Neural cell (in vitro differentiated cells): ENCODE measurements at regions not wholly inside any gene's neighbourhood (a gene's known extent, or its start where the extent isn't known, plus 50 kb on each side); places are given as distances from the start of the nearest gene placed in this dataset.

Experiments used
- EP300 ChIP-seq: fragments of 450-650 bp; conservative IDR thresholded peaks from 2 replicates; pipeline ENCODE4 v1.6.1; 2014; ENCODE audit warnings: antibody characterized with exemption, mild to moderate bottlenecking, moderate library complexity; ENCODE audit not compliant: poor library complexity, severe bottlenecking
- EZH2 ChIP-seq: fragments of 200-600, 300-800 bp; shearing (Covaris generic), sonication (generic); IDR thresholded peaks from 2 replicates; pipeline ENCODE4 v1.6.1; 2014; ENCODE audit warnings: antibody characterized with exemption, low read length, borderline replicate concordance, mild to moderate bottlenecking; ENCODE audit not compliant: insufficient read depth, poor library complexity, severe bottlenecking
- MXI1 ChIP-seq: fragments of 450-650 bp; conservative IDR thresholded peaks from 2 replicates; pipeline ENCODE4 v1.6.1; 2014; ENCODE audit warnings: antibody characterized with exemption, mild to moderate bottlenecking; ENCODE audit not compliant: poor library complexity, severe bottlenecking
- POLR2AphosphoS5 ChIP-seq: IDR thresholded peaks from 2 replicates; pipeline ENCODE4 v1.6.1; 2012
- RAD21 ChIP-seq: fragments of 450-650 bp; conservative IDR thresholded peaks from 2 replicates; pipeline ENCODE4 v1.6.1; 2014; ENCODE audit warnings: antibody characterized with exemption, mild to moderate bottlenecking, moderate library complexity
- TAF1 ChIP-seq: IDR thresholded peaks from 2 replicates; pipeline ENCODE4 v1.6.1; 2012; ENCODE audit warnings: low read depth
- TF ChIP-seq, protein P1 (sequence below): fragments of 450-650 bp; IDR thresholded peaks from 2 replicates; pipeline ENCODE4 v1.5.1; 2014; ENCODE audit warnings: antibody characterized with exemption, mild to moderate bottlenecking, moderate library complexity; ENCODE audit not compliant: poor library complexity, severe bottlenecking
- TF ChIP-seq, protein P2 (sequence below): IDR thresholded peaks from 2 replicates; pipeline ENCODE4 v1.6.1; 2012; ENCODE audit warnings: borderline replicate concordance

DNA sequence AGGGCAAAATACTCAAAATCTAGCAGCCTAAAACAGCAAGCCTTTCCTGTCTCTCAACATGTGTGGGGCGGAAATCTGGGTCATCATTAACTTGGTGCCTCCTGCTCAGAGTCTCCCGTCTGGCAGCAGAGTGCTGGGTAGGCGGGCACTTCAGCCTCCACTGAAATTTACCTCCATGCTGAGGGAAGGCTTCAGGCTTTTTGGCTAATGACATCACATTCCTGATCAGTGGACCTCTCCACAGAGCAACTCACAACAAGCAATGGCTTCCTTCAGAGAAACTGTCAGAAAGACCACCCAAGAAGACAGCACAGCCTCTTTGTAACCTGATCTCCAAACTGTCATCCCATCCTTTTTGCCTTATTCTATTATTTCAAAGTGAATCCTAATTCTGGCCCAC is 1109.0 kb downstream of the UQCRFS1 start:
- TF ChIP-seq, protein P1, sequence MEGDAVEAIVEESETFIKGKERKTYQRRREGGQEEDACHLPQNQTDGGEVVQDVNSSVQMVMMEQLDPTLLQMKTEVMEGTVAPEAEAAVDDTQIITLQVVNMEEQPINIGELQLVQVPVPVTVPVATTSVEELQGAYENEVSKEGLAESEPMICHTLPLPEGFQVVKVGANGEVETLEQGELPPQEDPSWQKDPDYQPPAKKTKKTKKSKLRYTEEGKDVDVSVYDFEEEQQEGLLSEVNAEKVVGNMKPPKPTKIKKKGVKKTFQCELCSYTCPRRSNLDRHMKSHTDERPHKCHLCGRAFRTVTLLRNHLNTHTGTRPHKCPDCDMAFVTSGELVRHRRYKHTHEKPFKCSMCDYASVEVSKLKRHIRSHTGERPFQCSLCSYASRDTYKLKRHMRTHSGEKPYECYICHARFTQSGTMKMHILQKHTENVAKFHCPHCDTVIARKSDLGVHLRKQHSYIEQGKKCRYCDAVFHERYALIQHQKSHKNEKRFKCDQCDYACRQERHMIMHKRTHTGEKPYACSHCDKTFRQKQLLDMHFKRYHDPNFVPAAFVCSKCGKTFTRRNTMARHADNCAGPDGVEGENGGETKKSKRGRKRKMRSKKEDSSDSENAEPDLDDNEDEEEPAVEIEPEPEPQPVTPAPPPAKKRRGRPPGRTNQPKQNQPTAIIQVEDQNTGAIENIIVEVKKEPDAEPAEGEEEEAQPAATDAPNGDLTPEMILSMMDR = no peak
- TF ChIP-seq EP300 = no peak
- TF ChIP-seq, protein P2, sequence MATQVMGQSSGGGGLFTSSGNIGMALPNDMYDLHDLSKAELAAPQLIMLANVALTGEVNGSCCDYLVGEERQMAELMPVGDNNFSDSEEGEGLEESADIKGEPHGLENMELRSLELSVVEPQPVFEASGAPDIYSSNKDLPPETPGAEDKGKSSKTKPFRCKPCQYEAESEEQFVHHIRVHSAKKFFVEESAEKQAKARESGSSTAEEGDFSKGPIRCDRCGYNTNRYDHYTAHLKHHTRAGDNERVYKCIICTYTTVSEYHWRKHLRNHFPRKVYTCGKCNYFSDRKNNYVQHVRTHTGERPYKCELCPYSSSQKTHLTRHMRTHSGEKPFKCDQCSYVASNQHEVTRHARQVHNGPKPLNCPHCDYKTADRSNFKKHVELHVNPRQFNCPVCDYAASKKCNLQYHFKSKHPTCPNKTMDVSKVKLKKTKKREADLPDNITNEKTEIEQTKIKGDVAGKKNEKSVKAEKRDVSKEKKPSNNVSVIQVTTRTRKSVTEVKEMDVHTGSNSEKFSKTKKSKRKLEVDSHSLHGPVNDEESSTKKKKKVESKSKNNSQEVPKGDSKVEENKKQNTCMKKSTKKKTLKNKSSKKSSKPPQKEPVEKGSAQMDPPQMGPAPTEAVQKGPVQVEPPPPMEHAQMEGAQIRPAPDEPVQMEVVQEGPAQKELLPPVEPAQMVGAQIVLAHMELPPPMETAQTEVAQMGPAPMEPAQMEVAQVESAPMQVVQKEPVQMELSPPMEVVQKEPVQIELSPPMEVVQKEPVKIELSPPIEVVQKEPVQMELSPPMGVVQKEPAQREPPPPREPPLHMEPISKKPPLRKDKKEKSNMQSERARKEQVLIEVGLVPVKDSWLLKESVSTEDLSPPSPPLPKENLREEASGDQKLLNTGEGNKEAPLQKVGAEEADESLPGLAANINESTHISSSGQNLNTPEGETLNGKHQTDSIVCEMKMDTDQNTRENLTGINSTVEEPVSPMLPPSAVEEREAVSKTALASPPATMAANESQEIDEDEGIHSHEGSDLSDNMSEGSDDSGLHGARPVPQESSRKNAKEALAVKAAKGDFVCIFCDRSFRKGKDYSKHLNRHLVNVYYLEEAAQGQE = no peak
- no peak for TF ChIP-seq POLR2AphosphoS5
- TF ChIP-seq MXI1 = no peak
- no peak for TF ChIP-seq EZH2
- no peak for TF ChIP-seq TAF1
- TF ChIP-seq RAD21 = no peak
